ENCODE measurements at regions not wholly inside any gene's neighbourhood (a gene's known extent, or its start where the extent isn't known, plus 50 kb on each side); places are given as distances from the start of the nearest gene placed in this dataset.
"Not testable (repeated sequence)": the region's sequence is repeated elsewhere in the genome, so short reads cannot be mapped to it uniquely, and the experiment has no call there.

DNA sequence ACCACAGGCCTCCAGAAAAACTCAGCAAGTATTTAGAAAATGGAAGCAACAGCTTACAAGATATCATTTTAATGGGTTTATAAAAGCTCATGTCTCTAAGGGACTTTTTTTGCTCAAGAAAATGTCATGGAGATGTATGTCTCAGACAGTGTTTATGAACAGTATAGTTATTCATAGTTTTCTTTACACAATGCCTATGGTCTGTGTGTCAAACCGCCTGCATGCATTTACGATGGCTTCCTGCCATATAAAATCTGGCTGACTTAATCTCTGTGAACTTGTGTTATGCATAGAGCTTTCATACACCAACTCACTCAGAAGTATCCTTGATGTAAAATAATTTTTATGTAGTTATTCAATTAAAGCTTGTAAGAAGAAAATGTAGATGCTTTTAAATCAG, 1314.2 kb upstream of the LRRTM3 start:
- DNase-seq: no peak

GRCh38 chr10:65614956-65615565, 1310.8 kb upstream of the LRRTM3 start:
- DNase-seq: no peak

- DNase-seq: no peak
Observed at GRCh38 chr10:65618126-65618525, 1307.7 kb upstream of the LRRTM3 start.

DNA sequence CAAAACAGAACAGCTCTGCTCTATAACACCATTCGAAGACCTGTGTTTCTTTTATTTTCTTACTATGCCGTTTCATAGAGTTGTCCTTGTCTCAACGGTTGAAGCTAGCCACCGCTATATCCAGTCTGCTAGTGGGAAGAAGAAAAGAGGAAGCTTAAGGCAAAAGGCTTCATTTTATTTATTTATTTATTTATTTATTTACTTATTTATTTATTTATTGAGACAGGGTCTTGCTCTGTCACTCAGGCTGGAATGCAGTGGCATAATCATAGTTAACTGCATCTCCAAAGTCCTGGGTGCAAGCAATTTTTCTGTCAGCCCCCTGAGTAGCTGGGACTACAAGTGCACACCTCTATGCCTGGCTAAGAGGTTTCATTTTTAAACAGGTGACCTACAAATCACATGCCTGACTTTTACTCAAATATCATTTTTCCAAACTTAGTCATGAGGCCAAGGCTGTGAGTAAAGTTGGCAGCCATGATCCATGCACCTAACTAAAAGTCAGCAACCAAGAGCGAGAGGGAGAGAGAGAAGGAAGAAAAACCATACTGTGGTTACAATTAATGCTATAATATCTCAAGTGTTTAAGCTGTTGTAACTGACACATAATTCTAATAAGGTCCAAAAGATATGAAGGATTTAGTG, 1305.3 kb upstream of the LRRTM3 start:
- DNase-seq: no peak

- DNase-seq: no peak
Observed at GRCh38 chr10:65622608-65623007, 1303.2 kb upstream of the LRRTM3 start.

DNA sequence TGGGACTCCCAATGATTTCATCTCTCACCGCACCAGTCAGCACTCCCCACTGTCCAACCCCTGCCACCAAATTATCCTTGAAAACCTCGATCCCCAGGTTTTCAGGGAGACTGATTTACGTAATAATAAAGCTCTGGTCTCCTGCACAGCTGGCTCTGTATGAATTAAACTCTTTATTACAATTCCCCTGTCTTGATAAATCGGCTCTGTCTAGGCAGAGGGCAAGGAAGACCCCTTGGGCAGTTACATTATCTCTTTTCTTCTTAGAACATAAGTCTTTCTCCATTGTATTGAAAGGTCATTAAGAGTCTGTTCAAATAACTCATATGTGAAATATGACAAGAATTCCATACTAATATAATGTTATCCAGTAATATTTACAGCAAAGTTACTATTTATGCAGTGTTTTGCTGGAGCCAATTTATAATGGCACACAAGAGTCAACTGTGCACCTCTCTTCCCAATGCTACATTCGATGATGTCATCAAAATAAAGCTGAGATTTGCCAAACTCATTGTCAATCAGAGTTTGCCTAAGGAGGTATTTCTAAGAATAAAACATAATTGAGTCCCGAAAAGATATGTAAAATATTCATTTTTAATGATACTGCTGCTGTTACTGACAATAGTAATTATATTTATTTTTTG, 1297.2 kb upstream of the LRRTM3 start:
- no peak for DNase-seq

DNA sequence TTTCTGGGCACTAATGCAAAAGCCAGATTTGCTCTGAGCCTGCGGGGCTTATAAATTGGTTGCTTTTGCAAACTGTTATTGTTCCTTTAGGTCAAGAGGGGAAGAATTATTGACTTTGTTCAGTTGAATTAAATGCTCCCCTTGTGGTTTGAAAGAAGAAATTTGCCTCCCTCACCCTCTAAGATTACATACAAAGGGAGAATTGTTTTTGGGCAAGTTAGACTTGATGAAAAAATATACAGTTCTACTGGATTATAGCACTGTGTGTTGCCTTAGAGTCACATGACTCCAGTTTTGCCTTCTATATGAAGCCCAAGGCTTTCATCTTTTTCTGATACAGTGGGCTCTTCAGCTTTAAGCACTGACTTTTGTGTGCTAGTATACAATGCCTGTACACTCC, 1265.8 kb upstream of the LRRTM3 start:
- no peak for DNase-seq

DNA sequence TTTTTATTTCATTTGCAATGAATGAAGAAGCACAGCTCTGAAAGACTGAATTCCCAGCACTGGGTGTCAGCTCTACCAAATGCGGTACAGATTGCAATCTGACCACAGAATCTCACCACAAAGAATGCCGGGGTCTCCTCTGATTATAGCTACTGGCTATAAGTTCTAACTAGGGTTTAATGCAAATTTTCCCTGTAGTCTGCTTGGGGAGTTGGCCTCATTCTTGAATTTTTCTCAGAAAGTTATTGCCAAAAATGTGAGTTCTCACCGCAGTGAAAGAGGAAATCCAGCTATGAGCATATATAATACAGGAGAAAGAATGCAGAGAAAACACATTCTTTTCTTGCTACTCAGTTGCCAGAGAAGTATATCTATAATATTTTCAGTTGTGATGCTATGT, 1255.7 kb upstream of the LRRTM3 start:
- no peak for DNase-seq

- DNase-seq: not testable (repeated sequence)
Observed at GRCh38 chr10:65670596-65670995, 1255.2 kb upstream of the LRRTM3 start.

DNA sequence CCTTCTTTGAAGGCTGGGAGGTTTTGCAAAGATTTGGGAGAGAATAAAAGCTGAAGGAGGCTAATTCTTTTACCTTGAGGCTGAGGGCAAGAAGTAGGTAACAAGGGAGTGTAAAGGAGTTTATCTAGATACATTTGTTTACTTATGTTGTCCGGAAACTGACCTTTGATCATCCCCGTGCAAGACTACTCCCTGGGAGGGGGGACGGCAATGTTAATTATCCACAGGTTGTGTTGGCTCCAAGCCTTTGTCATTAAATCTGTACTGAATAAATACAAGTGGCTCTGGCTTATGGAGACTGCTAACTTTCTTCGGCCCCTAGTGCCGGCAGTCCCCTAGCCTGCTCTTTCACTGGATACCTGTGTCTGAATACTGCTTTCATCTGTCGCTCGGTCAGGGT, 1250.6 kb upstream of the LRRTM3 start:
- DNase-seq: no peak

- DNase-seq: no peak
Observed at GRCh38 chr10:65684896-65685295, 1240.9 kb upstream of the LRRTM3 start.

DNA sequence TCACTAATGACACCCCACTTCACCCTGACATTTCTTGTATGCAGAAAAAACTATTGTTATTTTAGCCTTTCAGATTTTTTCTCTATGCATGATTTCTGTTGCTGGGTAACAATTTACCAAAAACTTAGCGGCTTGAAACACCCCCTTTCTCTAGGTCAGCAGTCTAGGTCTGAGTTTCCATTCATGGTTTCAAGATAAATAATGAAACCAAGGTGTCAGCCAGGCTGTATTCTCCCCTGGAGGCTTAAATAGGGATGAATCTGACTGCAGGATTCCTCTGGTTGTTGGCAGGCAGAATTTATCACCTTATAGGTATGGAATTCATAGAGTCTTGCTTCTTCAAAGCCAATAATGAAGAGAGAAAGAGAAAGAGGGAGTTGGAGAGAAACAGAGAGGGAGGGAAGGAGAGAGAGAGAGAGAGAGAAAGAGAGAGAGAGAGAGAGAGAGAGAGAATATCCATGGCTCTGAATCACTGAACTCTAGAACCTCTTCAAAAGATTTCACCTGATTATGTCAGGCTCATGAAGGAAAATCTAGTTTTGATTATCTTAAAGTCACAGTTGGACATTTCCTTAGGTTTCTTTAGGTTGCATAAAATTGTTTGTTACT, 1224.6 kb upstream of the LRRTM3 start:
- DNase-seq: no peak

DNA sequence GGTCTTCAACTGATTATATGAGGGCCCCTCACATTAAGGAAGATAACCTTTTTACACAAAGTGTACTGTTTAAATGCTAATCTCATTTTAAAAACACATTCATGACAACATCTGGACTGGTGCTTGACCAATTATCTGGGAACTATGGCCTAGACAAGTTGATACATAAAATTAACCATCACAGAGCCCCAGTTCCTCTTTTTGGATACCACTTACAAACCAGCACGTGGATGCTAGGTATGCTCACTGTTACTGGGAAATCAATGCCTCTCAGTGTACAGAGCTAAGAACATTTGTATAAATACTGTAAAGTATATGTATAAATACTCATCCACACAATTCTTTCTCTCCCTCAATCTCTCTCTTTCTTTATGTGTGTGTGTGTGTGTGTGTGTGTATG, 1217.8 kb upstream of the LRRTM3 start:
- DNase-seq: no peak

- no peak for DNase-seq
Observed at GRCh38 chr10:65710306-65710705, 1215.5 kb upstream of the LRRTM3 start.

DNA sequence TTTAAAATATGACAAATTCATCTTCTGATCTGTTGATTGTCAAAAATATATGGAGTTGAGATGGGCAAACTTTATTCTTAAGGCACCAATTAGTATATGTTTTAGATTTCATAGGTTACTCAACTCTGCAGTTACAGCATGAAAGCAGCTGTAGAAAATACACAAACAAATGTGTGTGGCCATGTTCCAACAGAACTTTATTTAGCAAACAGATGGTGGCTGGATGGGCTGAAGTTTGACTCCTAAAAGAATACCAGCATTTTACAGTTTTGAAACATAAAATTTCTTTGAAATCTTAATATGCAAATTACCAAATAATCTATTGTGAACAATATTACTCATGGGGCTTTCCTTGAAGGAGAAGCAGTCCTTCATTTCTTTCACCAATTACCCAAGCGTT, 1206.0 kb upstream of the LRRTM3 start:
- no peak for DNase-seq

DNA sequence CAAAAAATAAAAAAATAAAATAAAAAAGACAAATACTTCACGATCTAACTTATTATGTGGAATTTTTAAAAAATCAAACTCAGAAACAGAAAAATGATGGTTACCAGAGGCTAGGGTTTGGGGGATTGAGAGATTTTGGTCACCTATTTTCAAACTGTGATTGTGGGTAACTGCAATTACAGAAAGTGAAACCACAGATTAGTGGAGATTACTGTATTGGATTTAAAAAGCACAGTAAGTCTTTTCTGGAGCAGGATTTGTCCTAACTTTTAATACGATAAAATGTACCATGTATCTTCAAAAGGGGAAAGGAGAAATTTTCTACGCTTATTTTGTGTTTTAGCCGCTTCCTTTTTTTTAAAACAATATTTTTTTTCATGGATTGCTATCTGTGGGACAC, 1204.9 kb upstream of the LRRTM3 start:
- DNase-seq: no peak

DNA sequence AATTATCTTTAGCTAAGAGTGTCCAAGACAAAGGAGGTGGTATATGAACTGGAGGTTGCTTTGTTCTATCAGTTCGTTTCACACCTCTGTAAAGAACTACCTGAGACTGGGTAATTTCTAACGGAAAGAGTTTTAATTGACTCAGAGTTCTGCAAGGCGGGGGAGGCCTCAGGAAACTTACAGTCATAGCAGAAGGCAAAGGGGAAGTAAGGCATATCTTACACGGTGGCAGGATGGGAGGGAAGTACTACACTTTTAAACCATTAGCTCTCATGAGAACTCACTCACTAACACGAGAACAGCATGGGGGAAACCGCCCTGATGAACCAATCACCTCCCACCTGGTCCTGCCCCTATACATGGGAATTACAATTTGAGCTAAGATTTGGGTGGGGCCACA, 1202.3 kb upstream of the LRRTM3 start:
- DNase-seq: no peak

GRCh38 chr10:65735382-65735781, 1190.5 kb upstream of the LRRTM3 start:
- no peak for DNase-seq

- no peak for DNase-seq
Observed at GRCh38 chr10:65742906-65743305, 1182.9 kb upstream of the LRRTM3 start.

DNA sequence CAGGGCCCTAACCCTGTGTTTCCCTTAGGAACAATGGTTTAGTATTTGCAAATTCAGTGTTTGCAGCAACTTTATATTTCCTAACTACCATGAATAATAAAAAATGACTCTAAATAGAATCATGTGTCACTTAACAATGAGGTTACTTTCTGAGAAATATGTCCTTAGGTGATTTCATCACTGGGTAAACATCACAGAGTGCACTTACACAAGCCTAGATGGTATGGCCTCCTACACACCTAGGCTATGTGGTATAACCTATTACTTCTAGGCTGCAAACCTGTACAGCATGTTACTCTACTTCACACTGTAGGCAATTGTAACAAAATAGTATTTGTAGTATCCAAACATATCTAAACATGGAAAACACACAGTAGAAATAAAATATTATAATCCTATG, 1174.6 kb upstream of the LRRTM3 start:
- no peak for DNase-seq

- no peak for DNase-seq
Observed at GRCh38 chr10:65751896-65752295, 1173.9 kb upstream of the LRRTM3 start.

GRCh38 chr10:65753532-65753931, 1172.3 kb upstream of the LRRTM3 start:
- DNase-seq: no peak

- no peak for DNase-seq
Observed at GRCh38 chr10:65754112-65754511, 1171.7 kb upstream of the LRRTM3 start.

DNA sequence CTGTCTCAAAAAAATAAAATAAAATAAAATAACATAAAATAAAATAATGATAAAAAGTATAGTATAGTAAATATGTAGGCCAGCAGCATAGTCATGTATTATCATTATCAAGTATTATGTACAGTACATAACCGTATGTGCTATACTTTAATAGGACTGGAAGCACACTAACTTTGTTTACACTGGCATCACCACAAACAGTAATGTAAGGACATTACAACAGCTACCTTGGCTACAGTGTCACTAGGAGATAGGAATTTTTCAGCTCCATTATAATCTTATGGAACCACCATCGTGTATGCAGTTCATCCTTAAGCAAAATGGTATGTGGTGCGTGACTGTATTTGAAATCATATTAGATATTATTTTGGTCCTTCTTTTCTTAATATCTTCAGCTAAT, 1163.5 kb upstream of the LRRTM3 start:
- DNase-seq: no peak

Data from activated gamma-delta T cell (primary cell).